NCI-H2171 treated with DMSO at 0.1 percent for 48 hours (cell line): ENCODE measurements at regions not wholly inside any gene's neighbourhood (a gene's known extent, or its start where the extent isn't known, plus 50 kb on each side); places are given as distances from the start of the nearest gene placed in this dataset.

Experiments used
- DNase-seq: peaks from one replicate; lab custom pipeline; 2025; lab: John Stamatoyannopoulos, UW

DNA sequence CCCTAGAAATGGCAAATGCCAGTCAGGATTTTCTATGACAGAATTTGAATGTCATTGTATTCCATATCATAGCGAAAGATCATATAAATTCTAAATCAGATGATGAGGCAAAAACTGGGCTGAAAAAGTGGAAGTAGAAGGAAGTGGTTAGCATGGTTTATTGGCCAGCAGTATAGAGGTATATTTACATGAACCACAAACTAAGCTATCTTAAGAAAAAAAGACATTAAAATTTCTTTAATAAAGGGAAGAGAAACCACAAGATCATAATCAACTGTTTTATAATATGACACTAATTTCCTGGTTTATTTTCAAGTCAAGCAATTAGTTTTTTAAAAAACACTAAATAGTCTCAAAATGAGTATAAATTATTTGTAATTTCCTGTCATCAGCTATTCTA is 123.2 kb upstream of the LRP1B start:
- DNase-seq, result no peak

GRCh38 chr2:142241016-142241415 is 110.2 kb upstream of the LRP1B start:
- no peak for DNase-seq

- DNase-seq, result no peak
These were observed 105.4 kb upstream of the LRP1B start for GRCh38 chr2:142236181-142236580.

GRCh38 chr2:142234741-142235140 is 103.9 kb upstream of the LRP1B start:
- DNase-seq, result peak; percentile 55

DNA sequence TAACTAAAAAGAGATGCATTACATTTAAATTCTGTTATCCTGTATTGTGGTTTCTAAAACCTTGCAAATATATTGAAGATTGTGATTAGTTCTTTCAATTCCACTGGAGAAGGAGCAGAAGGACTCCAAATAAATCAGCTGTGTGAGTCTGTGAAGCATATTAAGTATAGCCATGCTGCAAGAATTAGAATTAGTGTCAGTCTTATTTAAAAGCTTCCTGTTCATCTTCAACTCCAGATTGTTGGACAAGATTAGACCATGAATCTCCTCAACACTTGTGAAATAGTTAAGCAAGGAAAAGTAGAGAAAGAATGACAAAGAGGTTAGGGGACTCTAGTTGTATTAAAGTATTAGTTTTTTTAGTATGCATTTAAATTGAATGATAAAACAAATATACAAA is 92.5 kb upstream of the LRP1B start:
- DNase-seq, result no peak

DNA sequence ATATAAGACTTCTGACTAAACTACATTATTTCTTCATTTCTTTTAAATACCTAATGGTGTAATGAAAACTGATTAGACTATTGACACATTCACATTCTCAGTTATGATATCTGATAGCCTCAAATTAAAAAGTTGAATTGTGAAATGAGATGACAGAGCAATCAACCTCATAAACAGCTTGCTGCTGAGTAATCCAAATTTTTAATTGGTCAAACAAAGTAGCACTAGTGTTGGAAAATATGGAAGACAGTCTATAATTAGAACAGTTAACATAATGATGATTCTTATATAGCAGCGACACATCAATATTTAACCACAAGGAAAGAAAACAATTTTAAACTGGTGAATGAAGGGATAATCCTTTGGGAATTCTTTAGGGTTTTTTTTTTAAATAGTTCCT is 91.9 kb upstream of the LRP1B start:
- DNase-seq, result peak; percentile 42

GRCh38 chr2:142220901-142221300 is 90.1 kb upstream of the LRP1B start:
- DNase-seq, result peak; percentile 40

- peak; percentile 32 for DNase-seq
These were observed 89.4 kb upstream of the LRP1B start for GRCh38 chr2:142220239-142220638.

- no peak for DNase-seq
These were observed 87.7 kb upstream of the LRP1B start for GRCh38 chr2:142218471-142218870.

GRCh38 chr2:142217804-142218203 is 87.0 kb upstream of the LRP1B start:
- no peak for DNase-seq

GRCh38 chr2:142200062-142200461 is 69.2 kb upstream of the LRP1B start:
- DNase-seq, result no peak

DNA sequence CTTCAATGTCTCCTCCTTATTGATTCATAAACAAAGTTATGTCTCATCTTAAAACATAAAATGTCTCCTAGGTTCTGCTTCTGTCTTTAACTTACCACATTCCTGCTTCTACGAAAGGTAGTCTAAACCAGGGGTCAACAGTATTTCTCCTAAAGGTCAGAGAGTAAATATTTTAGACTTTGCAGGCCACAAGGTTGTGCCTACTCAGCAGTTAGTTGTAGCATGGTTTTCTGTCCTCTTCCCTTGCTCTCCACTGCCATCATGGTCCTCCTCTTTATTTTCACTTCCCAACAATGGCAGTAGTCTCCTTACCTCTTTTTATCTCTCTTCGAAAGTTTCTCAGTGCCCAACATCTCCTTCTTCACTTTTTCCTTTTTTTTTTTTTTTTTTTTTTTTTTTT is 68.3 kb upstream of the LRP1B start:
- no peak for DNase-seq

- no peak for DNase-seq
These were observed 60.0 kb upstream of the LRP1B start for GRCh38 chr2:142190805-142191204.

DNA sequence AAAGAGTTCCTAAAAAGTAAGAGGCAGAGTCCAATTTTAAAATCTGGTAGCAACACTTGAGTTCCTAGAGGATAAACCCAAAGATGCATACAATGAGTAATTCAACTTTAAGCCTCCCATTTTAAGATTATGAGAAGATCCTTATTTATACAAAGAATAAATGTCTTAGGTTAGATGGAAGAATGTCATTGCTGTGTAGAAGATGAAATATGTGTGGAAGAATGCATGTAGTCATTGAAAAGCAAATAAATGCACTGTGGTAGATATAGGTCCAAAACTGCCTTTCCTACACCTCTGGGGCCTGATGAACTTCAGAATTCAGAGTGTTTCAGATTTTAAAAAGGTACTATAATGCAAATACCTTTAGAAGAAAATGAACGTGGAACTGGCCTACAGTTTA is 58.7 kb upstream of the LRP1B start:
- no peak for DNase-seq

- no peak for DNase-seq
These were observed 57.7 kb upstream of the LRP1B start for GRCh38 chr2:142188562-142188961.

DNA sequence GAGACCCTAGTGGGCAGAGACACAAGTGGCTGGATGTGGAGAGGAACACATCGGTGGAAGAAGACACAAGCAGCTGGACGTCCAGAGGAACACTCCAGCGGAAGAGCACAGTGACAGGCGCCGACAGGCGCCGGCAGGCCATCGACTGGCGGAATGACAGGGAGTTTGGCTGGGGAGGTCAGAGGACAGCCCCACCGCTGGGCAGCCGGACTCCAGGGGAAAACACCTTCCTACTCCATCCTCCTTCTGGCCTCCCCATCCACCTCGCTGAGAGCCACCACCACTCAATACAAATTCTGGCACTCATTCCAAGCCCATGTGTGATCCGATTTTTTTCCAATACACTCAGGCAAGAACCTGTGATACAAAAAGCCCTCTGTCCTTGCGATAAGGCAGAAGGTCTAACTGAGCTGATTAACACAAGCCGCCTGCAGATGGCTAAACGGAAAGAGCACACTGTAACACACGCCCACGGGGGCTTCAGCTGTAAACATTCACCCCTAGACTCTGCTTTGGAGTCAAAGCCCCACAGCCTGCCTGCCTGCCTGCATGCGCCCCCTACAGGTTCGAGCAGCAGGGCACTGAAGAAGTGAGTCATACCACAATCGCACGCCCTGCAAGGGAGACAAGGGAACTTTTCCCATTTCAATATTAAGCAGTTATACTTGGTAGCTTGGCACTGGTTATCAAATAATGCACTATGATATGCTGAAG is 50.2 kb upstream of the LRP1B start:
- no peak for DNase-seq
